Cerebellar cortex (tissue), 1 donor: ENCODE measurements at regions not wholly inside any gene's neighbourhood (a gene's known extent, or its start where the extent isn't known, plus 50 kb on each side); places are given as distances from the start of the nearest gene placed in this dataset.

ENCODE experiments used
- DNase-seq: peaks from one replicate; pipeline ENCODE4 v3.0.0-alpha.2; 2015; ENCODE audit warnings: low spot score

DNA sequence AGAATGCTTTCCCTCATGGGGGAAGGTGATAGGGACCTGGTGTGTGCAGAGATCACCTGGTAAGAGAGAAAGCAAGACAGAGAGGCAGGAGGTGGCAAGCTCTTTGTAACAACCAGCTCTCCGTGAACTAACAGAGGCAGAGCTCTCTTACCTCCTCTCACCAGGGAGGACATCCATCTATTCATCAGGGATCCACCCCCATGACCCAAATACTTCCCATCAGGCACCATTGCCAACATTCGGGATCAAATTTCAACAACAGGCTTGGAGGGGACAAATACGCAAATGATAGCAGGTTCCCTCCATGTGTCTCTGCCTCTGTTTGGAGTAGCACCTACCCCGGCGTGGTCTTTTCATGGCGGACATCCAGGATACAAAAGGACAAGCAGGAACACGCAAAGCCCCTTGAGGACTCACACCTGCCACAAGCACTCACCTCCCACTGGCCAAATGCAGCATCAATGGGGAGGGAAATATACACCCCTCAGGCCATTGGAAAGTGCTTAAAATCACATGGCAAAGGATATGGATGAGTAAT, 431.2 kb upstream of the AUTS2 start:
- DNase-seq: no peak

DNA sequence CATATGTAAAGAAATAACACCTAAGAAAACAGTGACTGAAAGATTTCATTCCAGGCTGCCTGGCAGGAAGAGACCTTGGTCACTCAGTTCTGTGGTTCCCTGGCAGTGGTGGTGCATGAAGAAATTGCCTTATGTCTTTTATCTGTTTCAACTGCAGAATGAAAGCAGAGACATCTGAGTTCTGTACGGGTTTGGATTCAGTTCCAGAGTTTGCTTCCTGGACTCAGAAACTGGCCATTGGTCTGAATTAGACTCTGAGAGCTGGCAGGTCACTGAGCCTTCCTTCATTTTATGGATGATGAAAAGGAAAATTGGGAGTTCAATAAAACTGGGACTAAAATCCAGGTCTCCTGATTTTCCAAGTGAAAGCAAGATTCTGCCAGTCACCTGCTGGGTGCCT, 428.9 kb upstream of the AUTS2 start:
- DNase-seq: peak; percentile 73

DNA sequence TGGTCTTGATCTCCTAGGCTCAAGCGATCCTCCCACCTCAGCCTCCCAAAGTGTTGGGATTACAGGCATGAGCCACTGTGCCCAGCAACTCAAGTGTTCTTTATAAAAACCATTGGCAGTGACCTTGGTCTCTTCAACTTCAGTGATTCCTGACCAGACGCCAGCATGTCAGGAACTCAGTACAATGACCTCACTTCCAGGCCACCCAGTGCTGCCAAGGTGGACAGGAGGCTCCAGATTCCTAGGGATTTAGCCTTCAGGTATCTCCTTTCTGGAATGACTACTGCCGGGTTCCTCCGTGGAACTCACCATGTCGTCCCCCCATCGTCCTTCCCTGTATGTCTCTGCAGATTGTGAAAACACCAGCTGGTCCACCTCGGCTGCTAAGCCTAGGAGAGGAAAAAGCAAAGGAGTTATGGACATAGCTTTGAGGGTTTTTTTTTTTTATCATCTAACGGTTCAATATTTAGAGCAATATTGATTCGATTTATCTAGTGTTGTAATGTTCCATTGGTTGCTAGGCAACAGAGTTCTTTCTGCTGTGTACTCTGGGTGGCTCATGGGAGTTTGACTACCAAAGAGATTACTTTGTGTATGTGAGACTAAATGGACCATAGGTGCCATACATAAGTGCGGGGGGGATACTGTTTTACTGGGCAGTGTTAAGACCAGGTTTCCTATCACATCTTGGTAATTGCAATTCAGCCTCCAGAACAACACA, 425.8 kb upstream of the AUTS2 start:
- peak; percentile 94 for DNase-seq

DNA sequence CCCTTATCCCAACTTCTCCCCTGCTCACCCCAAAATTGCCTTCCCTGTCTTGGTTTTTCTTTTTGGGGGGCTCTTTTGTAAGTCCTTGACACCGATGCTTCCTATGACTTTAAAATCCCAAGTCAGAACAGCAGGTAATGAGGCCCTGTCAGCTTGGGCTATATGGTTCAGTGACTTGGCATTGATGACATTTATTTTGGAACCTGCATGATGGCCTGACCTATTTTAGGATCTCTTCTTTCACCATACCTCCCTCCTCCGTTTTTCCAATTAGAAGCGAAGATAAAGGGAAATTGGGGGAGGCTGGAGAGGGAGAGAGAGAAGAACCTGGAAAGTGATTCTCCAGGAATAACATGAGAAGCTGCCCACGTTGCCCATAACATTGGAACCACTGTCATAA, 424.9 kb upstream of the AUTS2 start:
- peak; percentile 92 for DNase-seq

DNA sequence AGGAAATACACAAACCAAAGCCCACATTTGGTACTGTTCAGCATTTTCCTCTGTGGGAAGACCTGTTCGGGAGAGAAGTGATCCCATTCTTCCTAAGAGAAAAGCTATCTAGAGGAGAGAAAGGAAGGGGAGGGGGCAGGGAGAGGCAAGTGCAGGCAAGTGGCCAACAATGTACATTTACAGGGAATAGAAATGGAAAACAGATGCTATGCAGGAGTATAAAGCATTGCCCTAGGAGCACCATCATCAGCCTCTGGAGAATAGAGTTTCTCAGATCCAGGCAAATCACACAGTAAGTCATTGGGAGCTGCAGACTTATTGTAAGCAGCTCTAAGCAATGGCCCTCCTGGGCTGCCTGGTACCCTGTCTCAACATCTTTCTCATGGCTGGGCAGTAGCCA, 424.4 kb upstream of the AUTS2 start:
- DNase-seq: no peak

DNA sequence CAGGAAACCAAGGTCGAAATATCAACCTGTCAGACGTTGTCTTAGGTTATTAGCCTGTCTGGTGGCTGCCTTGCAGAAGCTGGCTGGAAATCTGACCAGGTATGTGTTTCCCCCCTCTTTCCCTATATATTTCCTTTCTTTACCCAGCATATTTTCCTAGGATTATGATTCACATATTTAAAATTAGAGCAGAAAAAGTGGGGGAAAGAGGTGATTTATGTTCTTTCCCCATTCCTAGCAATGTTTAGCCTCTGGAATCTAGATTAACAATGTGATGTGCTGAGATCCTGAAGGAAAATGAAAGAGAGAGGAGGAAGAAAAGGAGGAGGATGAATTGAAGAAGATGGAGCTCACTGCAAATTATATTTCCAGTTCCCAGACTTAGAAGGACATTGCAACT, 421.4 kb upstream of the AUTS2 start:
- no peak for DNase-seq

DNA sequence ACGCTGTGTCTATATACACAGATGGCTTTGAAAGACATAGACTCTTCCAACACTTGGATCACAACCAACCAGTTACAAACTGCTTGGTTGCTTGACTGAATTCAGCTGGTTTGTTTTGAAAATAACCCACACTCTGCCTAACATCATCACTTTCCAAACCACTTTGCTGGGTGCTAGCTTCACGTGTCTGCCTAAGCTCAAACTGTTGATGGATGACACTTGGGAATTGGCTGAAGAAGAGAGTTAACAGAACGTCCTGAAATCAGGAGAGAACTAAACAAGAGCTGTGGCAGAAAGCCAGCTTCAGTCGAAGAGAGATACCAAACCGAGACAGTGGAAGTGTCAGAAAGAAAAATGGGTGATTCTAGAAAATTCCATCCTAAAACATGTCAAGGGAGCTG, 420.8 kb upstream of the AUTS2 start:
- DNase-seq: peak; percentile 71

DNA sequence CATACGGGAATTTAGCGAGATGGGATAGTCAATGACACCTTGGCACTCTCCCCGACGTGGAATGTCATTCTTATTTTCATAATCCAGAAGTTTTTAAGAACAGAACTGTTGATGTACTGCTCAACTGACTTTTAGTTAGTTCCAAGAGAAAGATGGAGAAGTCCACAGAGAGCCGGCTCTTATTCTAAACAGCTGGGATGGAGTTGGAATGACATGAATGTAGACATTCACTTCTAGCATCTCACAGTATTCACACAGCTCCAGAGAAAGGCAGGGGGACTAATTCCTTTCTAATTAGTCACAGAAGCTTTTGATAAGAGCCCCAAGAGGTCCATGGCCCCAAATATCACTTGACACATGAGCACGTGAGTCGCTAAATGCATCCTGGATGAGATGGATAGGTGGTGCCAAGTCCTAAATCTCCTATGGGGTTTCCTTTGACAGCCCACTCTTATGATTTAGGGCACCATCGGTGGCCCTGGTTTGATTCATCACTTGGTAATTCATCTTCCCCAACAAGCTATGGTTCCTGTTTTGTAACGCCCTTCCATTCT, 420.3 kb upstream of the AUTS2 start:
- DNase-seq: no peak

DNA sequence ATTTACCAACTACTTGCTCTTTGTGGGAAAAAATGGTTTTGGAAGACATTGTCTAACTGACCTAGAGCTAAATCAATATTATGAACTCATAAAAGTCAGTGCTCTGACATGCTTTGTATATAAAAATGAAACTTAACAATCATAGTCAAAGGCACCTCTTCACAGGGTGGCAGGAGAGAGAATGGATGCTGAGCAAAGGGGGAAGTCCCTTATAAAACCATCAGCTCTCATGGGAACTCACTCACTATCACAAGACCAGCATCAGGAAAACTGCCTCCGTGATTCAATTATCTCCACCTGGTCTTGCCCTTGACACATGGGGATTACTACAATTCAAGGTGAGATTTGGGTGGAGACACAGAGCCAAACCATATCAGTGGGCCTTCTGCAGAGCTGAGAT, 417.6 kb upstream of the AUTS2 start:
- DNase-seq: no peak

DNA sequence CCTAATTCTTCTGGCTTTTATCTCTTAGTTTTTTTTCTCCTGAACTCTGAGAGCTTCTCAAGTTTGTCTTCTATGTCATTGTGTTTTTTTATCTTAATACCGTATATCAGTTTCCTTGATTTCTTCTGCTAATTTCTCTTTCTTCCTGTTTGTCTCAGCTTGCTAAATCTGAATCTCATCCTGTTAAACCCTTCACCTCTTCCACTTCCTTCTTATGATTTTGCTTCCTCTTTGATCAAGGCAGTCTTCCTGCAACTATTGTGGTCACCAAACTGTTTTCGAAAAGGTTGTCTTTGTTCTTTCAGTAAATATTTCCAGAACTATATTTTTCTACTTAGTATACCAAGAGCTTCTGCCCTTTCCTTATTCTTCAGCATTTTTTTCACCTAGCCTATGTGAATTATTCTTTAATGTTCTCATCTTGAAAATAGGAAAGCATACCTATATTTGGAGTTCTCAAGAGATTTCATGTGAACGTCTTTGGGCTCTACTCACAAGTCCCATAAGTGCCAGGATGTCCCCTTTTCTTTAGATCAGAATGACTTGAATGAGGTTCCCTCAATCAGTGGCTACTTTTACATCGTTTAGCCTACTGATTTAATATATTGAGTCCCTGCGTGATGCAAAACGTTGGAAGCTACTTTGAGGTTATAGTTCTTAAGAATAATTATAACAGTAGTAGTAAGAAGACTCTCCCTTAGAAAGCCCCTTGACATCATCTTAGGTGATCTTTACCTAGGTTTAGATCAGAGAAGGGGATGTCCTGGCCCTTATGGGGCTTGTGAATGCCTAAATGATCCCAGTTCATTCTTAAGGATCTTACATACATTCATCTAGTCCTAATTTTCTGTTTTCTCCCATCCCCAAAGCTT, 415.4 kb upstream of the AUTS2 start:
- no peak for DNase-seq

DNA sequence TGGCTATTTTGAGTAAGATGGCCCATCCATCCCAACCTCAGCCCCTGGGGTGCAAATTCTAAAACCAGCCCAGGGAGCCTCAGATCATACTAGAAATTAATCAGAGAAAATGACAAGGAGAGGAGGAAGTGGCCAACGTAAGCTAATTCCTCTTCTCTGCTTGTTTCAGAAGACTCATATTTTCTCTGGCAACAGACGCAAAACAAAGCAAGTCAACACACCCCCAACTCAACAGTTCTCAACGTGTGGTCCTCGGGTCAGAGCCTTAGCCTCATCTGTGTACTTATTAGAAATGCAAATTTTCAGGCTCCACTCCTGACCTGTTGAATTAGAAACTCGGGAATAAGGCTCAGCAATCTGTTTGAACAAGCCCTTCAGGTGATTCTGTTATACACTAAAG, 413.9 kb upstream of the AUTS2 start:
- no peak for DNase-seq

DNA sequence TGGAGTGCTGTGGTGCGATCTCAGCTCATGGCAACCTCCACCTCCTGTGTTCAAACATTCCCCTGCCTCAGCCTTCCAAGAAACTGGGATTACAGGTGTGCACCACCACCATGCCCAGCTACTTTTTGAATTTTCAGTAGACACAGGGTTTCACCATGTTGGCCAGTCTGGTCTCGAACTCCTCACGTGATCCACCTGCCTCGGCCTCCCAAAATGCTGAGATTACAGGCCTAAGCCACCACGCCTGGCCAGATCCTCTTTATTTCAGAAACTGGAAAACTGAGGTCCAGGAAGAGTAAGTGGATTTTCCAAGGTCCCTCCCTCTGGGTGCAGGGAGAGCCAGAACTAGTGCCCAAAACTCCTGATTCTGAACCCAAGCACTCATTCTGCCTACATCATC, 413.1 kb upstream of the AUTS2 start:
- no peak for DNase-seq

DNA sequence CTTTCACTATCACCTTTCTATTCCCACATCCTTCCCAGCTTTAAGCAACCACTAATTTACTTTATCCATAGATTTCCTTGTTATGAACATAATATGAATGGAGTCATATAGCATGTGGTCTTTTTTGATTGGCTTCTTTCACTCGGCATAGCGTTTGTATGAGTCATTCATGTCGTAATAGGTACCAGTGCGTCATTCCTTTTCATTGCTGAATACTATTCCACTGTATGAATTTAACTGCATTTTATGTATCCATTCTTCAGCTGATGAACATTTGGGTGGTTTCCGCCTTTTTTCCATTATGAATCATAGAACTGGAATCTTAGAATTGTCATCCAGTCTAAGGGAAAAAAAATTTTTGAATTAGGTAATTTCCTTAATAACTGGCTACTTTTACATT, 411.3 kb upstream of the AUTS2 start:
- DNase-seq: no peak

DNA sequence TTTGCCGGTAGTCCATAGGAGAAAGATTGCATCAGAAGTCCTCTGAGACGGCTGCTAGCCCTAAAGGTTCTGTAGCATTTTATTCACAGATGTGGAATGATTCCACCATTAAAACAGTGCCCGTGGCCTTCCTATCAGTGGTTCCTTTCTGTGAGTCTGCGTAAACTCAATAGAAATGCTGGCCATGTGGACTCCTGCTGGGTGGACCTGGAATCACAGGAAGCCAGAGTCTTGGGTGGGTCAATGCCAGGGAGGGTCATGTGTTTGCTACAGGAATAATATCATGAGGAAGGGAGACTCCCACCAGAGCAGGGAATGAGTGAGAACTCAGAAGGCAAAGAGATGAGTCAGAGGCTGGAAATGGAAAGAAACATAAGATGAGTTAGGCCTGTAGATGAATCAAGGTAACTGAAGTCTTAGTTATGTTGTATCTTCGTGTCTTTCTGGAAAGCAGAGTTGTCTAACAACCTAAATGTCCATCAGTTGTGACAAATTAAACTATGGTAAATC, 410.4 kb upstream of the AUTS2 start:
- no peak for DNase-seq

DNA sequence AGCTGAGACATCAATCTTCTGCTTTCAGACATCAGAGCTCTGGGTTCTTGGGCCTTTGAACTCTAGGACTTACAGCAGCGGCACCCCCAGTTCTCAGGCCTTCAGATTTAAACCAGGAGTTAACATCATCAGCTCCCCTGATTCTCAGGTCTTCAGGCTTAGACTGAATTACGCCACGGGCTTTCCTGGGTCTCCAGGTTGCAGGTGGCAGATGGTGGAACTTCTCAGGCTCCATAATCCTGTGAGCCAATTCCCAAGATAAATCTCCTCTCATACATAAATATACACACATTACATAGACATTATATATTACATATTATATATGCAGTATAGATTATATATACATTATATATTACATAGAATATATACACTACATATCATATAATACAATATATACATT, 408.9 kb upstream of the AUTS2 start:
- no peak for DNase-seq

DNA sequence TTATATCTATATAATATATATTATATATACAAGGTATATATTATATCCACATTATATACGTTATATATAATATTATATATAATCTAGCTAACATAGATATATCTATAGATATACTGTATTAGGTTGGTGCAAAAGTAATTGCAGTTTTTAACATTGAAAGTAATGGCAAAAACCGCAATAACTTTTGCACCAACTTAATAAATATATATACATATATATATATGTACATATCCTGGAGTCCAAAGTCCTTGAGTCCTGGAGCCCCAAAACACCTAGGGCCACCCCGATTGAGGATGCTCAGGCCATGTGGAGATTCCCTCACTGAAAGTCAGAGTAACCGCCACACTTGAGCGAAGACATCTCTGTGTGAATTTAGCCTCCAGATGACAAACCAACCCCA, 408.2 kb upstream of the AUTS2 start:
- DNase-seq: no peak

DNA sequence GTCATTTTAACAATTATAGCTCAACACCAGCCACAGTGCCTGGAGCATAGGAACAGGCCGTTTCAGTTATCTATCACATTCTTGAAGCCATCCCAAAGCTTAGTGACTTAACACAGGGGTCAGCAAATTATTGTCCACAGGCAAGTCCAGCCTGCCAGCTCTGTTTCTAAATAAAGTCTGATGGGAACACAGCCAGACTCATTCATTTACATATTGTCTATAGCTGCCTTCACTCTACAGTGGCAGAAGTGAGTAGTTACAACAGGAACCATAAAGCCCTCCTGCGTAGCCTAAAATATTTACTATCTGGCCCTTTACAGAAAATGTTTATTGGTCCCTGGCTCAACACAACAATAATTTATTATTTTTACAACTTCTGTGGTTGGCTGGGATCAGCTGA, 407.5 kb upstream of the AUTS2 start:
- no peak for DNase-seq

DNA sequence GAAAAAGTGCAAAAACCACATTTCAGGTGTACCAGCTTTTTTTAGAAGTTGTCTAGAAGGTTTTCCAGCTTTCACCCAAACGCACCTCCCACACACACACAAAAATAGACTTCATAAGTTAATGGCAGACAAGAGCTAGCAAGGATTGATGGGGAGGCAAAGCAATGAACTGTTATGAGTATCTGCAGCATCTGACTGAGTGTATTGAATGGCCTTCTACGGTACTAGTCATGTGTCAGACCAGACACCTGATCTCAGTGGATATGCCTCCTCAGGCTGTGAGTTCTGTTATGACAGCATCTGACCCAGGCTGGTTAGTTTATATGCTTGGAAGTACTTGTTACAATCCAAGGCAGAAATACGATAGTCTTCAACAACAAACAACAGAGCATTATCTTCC, 406.1 kb upstream of the AUTS2 start:
- DNase-seq: no peak

DNA sequence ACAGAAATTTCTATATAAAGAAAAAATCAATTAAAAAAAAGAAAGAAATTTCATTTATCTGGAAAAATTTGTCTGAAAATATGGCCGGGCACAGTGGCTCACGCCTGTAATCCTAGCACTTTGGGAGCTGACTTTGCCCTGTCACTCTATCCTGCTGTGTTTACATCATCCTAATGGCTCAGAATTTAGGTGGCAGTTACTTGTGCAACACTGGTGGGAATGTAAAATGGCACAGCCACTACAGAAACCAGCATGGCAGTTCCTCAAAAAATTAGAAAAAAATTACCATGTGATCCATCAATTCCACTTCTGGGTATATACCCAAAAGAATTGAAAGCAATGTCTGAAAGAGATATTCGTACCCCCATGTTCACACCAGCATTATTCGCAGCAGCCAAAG, 405.2 kb upstream of the AUTS2 start:
- no peak for DNase-seq

DNA sequence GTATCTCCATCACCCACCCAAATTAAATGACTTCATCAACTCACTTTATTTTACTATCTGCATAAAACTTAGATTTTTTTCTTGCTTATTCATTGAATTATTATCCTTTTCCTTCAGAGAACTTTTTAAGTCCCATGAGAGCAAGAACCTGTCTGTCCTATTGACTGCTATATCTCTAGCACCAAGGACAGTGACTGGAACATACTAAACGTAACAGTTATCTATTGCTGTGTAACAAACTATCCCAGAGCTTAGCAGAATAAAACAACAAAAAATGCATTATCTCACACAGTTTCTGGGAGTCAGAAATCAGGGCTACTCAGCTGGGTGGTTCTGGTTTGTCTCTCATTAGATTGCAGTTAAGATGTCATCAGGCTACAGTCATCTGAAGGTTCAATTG, 401.7 kb upstream of the AUTS2 start:
- DNase-seq: no peak

DNA sequence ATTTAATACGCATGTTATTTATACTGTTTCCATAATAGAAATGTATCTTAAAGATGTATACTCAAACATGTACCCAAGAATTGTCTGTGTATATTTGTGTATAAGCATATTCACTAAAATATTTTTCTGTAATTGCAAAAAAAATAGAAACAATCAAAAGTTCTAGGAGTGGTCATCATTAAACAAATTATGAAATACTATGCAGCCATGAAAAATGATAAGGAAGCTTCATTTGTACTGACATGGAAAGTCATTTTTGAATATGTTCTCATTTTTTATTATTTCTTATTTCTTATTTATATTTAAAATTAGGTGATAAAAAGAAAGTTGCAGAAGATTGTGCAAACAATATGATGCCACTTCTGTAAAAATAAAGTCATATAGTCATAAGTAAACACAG, 400.0 kb upstream of the AUTS2 start:
- no peak for DNase-seq

DNA sequence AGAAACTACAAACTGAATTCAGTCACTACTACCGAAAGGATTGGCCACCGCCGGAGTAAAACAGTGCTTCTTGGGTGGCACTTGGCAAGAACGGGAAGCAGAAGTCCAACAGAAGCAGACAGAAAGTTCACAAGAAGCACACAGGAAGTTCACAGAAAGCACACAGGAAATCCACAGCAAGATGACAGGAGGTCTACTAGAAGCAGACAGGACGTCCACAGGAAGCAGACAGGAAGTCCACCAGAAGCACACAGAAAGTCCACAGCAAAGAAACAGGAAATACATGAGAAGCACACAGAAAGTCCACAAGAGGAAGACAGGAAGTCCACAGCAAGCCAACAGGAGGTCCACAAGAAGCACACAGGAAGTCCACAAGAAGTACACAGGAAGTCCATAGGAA, 399.2 kb upstream of the AUTS2 start:
- DNase-seq: no peak

DNA sequence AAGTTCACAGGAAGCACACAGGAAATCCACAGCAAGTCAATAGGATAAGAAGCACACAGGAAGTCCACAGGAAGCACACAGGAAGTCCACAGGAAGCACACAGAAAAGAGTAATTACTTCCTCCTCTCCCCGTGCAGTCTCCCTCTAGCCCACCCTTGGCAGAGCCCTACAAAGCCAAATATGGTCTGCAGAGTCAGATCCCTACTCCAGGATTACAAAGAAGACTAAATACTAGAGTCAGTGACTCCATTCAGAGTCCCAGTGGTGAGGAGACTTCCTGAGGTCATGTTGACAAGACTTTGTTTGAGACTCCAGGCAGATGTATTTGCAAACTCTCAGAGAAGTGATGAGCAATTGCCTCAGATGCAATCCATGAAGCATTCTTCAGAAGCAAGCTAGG, 398.6 kb upstream of the AUTS2 start:
- no peak for DNase-seq
